ENCODE measurements at regions not wholly inside any gene's neighbourhood (a gene's known extent, or its start where the extent isn't known, plus 50 kb on each side); places are given as distances from the start of the nearest gene placed in this dataset.

GRCh38 chr6:126831461-126831860 lies 287.0 kb upstream of the RSPO3 start:
- no peak for TF ChIP-seq CTCF (conservative IDR thresholded peaks at IDR 0.05; ENCODE audit: low read length)
- no peak for TF ChIP-seq EZH2phosphoT487 (IDR thresholded peaks at IDR 0.05; ENCODE audit: borderline replicate concordance, low read depth, low read length)
